ENCODE measurements at regions not wholly inside any gene's neighbourhood (a gene's known extent, or its start where the extent isn't known, plus 50 kb on each side); places are given as distances from the start of the nearest gene placed in this dataset.
A peak's percentile ranks its signal among the peaks of the same experiment; 100 is the strongest.

DNA sequence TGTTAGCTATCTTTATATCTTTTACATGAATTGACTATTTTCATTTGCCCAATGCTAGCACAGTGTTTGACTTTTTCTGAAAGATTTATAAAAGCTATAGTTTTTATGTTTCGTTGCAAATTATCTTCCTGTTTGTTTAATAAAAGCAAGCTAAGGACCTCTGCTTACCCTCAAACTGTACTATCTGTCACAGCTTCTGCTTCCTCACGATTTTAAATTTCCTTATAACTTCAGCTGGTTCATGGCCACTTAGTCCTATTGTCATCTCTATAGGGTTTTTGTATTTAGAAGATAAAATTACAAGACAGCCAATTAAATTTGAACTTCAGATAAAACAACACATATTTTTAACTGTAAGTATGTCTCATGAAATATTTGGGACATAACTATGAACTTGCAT lies 494.0 kb downstream of the PDGFC start:
- peaks cover 0 to 16% of the 10 kb centered on the region in 2 experiments; a peak in 2 of 4 replicates for H3K4me1 ChIP-seq (ENCODE audit: control insufficient read depth in 1 of 2, insufficient read depth in 2 of 2, low read length in 2 of 2)
- POLR2A ChIA-PET: no interaction called here
- no peak overlapping the region for H3K4me2 ChIP-seq (ENCODE audit: low read length)
- H3K27ac ChIP-seq (ENCODE audit: low read depth, low read length): no peak overlapping the region
- no peaks in the 10 kb centered on the region for H3K9me3 ChIP-seq (ENCODE audit: control insufficient read depth in 1 of 2, insufficient read depth in 1 of 2, low read depth in 1 of 2, low read length in 2 of 2)
- DNase-seq (ENCODE audit: low read depth, low spot score) (no peak), ATAC-seq (no peak)
- TF ChIP-seq SP1 (IDR thresholded peaks at IDR 0.05; ENCODE audit: low read depth): no peak
- no peak for TF ChIP-seq CEBPB (IDR thresholded peaks at IDR 0.05; ENCODE audit: low read depth)
- TF ChIP-seq, protein P1, sequence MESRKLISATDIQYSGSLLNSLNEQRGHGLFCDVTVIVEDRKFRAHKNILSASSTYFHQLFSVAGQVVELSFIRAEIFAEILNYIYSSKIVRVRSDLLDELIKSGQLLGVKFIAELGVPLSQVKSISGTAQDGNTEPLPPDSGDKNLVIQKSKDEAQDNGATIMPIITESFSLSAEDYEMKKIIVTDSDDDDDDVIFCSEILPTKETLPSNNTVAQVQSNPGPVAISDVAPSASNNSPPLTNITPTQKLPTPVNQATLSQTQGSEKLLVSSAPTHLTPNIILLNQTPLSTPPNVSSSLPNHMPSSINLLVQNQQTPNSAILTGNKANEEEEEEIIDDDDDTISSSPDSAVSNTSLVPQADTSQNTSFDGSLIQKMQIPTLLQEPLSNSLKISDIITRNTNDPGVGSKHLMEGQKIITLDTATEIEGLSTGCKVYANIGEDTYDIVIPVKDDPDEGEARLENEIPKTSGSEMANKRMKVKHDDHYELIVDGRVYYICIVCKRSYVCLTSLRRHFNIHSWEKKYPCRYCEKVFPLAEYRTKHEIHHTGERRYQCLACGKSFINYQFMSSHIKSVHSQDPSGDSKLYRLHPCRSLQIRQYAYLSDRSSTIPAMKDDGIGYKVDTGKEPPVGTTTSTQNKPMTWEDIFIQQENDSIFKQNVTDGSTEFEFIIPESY (IDR thresholded peaks at IDR 0.05; ENCODE audit: extremely low read depth, insufficient replicate concordance, low read length): no peak
- no peak for TF ChIP-seq JUND (IDR thresholded peaks at IDR 0.05)
- TF ChIP-seq POLR2A (IDR thresholded peaks at IDR 0.05; ENCODE audit: borderline replicate concordance, extremely low read depth, insufficient read depth, insufficient read length): no peak
- TF ChIP-seq CBX3 (IDR thresholded peaks at IDR 0.05; ENCODE audit: low read depth): no peak
- TF ChIP-seq EZH2 (IDR thresholded peaks at IDR 0.05): no peak
- H3K27me3 ChIP-seq (ENCODE audit: insufficient read depth, low read length): no peaks in the 10 kb centered on the region
- no peaks in the 10 kb centered on the region for H3K36me3 ChIP-seq (ENCODE audit: control insufficient read depth in 1 of 2, insufficient read depth in 2 of 2, low read length in 2 of 2)
- no peak overlapping the region for H3K4me3 ChIP-seq (replicated peaks in 1 of 2; ENCODE audit: low read depth in 1 of 2, low read length in 2 of 2)
- no peak overlapping the region for H2AFZ ChIP-seq (ENCODE audit: low read depth, low read length, poor library complexity, severe bottlenecking)
- intact Hi-C loops (cut with micrococcal nuclease): loop anchor here (5.0 to 10.0 kb wide), 3 partner anchors 313 to 1500 kb away; no protein-coding TSS in a partner anchor
- no peaks in the 10 kb centered on the region for H4K20me1 ChIP-seq (ENCODE audit: insufficient read depth)
- RAD21 ChIA-PET (ENCODE audit: low non-redundant PET in 1 of 2, low total read pairs in 2 of 2, uncharacterized antibody in 2 of 2, unreplicated experiment in 2 of 2): no interaction called here
- CTCF ChIA-PET: no interaction called here
- no peaks in the 10 kb centered on the region for H3K9me2 ChIP-seq (ENCODE audit: insufficient read depth)
- no peaks in the 10 kb centered on the region for H3K79me2 ChIP-seq (ENCODE audit: insufficient read depth, low read length)
- no TSS peak for BruUV-seq (replicated peaks)
- H3K9ac ChIP-seq (ENCODE audit: low read length): no peak overlapping the region

DNA sequence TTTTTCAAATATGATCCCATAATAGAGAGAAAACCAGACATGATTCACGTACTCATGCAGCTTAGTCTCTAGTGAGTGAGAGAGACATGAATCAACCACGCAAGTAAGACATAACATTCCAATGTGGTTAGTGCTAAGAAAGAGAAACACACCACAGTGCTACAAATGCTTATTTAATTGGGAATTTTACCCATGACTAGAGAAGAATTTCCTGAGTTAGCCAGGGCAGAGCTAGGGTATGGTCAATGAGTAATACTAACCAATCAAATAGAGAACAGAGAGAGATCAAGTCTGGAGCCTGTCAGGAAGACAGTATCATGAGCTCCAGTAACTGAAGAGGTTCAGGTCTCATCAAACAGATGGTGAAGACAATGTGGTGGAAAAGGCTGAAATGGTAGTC lies 495.2 kb downstream of the PDGFC start:
- peak overlapping the region; percentile 32 for H3K4me2 ChIP-seq (ENCODE audit: low read length)
- no peaks in the 10 kb centered on the region for H4K20me1 ChIP-seq (ENCODE audit: insufficient read depth)
- H3K9me3 ChIP-seq (ENCODE audit: control insufficient read depth in 1 of 2, insufficient read depth in 1 of 2, low read depth in 1 of 2, low read length in 2 of 2): no peaks in the 10 kb centered on the region
- peak; percentile 51 for DNase-seq (ENCODE audit: low read depth, low spot score)
- peaks cover 0 to 16% of the 10 kb centered on the region in 2 experiments; a peak in 2 of 4 replicates for H3K4me1 ChIP-seq (ENCODE audit: control insufficient read depth in 1 of 2, insufficient read depth in 2 of 2, low read length in 2 of 2)
- intact Hi-C loops (cut with micrococcal nuclease): loop anchor here (5.0 to 10.0 kb wide), 3 partner anchors 312 to 1501 kb away; no protein-coding TSS in a partner anchor
- H3K36me3 ChIP-seq (ENCODE audit: control insufficient read depth in 1 of 2, insufficient read depth in 2 of 2, low read length in 2 of 2): no peaks in the 10 kb centered on the region
- H3K9me2 ChIP-seq (ENCODE audit: insufficient read depth): no peaks in the 10 kb centered on the region
- no TSS peak for BruUV-seq (replicated peaks)
- no peak overlapping the region for H3K9ac ChIP-seq (ENCODE audit: low read length)
- no peak overlapping the region for H3K4me3 ChIP-seq (replicated peaks in 1 of 2; ENCODE audit: low read depth in 1 of 2, low read length in 2 of 2)
- H2AFZ ChIP-seq (ENCODE audit: low read depth, low read length, poor library complexity, severe bottlenecking): peak overlapping the region; percentile 28
- H3K79me2 ChIP-seq (ENCODE audit: insufficient read depth, low read length): no peaks in the 10 kb centered on the region
- peak; percentile 79 for ATAC-seq
- no peak overlapping the region for H3K27ac ChIP-seq (ENCODE audit: low read depth, low read length)
- no peaks in the 10 kb centered on the region for H3K27me3 ChIP-seq (ENCODE audit: insufficient read depth, low read length)
- CTCF ChIA-PET: interaction anchor here (0.7 to 2.0 kb wide), 6 partner anchors 199 to 695 kb away, joined by 3 to 23 read pairs (median 4); no protein-coding TSS in a partner anchor
- RAD21 ChIA-PET (ENCODE audit: low non-redundant PET in 1 of 2, low total read pairs in 2 of 2, uncharacterized antibody in 2 of 2, unreplicated experiment in 2 of 2): interaction anchor here (0.6 to 2.1 kb wide), 4 partner anchors 447 to 569 kb away, joined by 3 to 9 read pairs (median 4); no protein-coding TSS in a partner anchor
- POLR2A ChIA-PET: interaction anchor here (2.0 kb wide), 1 partner anchor 492 kb away, joined by 6 read pairs; no protein-coding TSS in a partner anchor
- TF ChIP-seq JUND (IDR thresholded peaks at IDR 0.05): peak; percentile 50
- TF ChIP-seq, protein P2, sequence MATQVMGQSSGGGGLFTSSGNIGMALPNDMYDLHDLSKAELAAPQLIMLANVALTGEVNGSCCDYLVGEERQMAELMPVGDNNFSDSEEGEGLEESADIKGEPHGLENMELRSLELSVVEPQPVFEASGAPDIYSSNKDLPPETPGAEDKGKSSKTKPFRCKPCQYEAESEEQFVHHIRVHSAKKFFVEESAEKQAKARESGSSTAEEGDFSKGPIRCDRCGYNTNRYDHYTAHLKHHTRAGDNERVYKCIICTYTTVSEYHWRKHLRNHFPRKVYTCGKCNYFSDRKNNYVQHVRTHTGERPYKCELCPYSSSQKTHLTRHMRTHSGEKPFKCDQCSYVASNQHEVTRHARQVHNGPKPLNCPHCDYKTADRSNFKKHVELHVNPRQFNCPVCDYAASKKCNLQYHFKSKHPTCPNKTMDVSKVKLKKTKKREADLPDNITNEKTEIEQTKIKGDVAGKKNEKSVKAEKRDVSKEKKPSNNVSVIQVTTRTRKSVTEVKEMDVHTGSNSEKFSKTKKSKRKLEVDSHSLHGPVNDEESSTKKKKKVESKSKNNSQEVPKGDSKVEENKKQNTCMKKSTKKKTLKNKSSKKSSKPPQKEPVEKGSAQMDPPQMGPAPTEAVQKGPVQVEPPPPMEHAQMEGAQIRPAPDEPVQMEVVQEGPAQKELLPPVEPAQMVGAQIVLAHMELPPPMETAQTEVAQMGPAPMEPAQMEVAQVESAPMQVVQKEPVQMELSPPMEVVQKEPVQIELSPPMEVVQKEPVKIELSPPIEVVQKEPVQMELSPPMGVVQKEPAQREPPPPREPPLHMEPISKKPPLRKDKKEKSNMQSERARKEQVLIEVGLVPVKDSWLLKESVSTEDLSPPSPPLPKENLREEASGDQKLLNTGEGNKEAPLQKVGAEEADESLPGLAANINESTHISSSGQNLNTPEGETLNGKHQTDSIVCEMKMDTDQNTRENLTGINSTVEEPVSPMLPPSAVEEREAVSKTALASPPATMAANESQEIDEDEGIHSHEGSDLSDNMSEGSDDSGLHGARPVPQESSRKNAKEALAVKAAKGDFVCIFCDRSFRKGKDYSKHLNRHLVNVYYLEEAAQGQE (IDR thresholded peaks at IDR 0.05; ENCODE audit: low read depth): no peak
- TF ChIP-seq, protein P3, sequence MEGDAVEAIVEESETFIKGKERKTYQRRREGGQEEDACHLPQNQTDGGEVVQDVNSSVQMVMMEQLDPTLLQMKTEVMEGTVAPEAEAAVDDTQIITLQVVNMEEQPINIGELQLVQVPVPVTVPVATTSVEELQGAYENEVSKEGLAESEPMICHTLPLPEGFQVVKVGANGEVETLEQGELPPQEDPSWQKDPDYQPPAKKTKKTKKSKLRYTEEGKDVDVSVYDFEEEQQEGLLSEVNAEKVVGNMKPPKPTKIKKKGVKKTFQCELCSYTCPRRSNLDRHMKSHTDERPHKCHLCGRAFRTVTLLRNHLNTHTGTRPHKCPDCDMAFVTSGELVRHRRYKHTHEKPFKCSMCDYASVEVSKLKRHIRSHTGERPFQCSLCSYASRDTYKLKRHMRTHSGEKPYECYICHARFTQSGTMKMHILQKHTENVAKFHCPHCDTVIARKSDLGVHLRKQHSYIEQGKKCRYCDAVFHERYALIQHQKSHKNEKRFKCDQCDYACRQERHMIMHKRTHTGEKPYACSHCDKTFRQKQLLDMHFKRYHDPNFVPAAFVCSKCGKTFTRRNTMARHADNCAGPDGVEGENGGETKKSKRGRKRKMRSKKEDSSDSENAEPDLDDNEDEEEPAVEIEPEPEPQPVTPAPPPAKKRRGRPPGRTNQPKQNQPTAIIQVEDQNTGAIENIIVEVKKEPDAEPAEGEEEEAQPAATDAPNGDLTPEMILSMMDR (IDR thresholded peaks at IDR 0.05 in 2 of 3, conservative IDR thresholded peaks at IDR 0.05 in 1 of 3; ENCODE audit: borderline replicate concordance in 1 of 3, insufficient read depth in 1 of 3, low read depth in 2 of 3, low read length in 2 of 3): no peak
- TF ChIP-seq ZNF274 (IDR thresholded peaks at IDR 0.05; ENCODE audit: low read depth, low read length): no peak
- TF ChIP-seq ELF1 (IDR thresholded peaks at IDR 0.05; ENCODE audit: borderline replicate concordance, low read depth): no peak
- TF ChIP-seq EGR1 (IDR thresholded peaks at IDR 0.05; ENCODE audit: low read depth): no peak
- TF ChIP-seq YY1 (IDR thresholded peaks at IDR 0.05; ENCODE audit: extremely low read depth, insufficient replicate concordance, low read depth, low read length): no peak

Data from HCT116 (cell line).